B cell (primary cell): ENCODE measurements at regions not wholly inside any gene's neighbourhood (a gene's known extent, or its start where the extent isn't known, plus 50 kb on each side); places are given as distances from the start of the nearest gene placed in this dataset.

Experiments
- ATAC-seq: fragments of 200-7000 bp; cut with Tn5 transposase; one replicate; pipeline ENCODE4 v1.10.0; 2021; ENCODE audit warnings: low read depth, mild to moderate bottlenecking, moderate number of reproducible peaks, moderate library complexity
- CTCF ChIA-PET: fragments of 350-600 bp; sonication (Branson Sonifier 250); formaldehyde crosslinking; loops from one replicate; lab custom pipeline; 2021; ENCODE audit warnings: antibody characterized with exemption, inconsistent platforms; lab: Charles Lee
- POLR2A ChIA-PET: fragments of 350-600 bp; sonication (Branson Sonifier 250); formaldehyde crosslinking; loops from one replicate; lab custom pipeline; 2021; ENCODE audit warnings: antibody characterized with exemption; lab: Charles Lee
- DNase-seq: peaks from one replicate; pipeline ENCODE4 v3.0.0; 2013
- H2AFZ ChIP-seq: 2 replicates; pipeline ENCODE4 v1.6.1; 2012; ENCODE audit warnings: mild to moderate bottlenecking, low read depth, low read length; ENCODE audit not compliant: insufficient read depth, poor library complexity, severe bottlenecking
- H3K27ac ChIP-seq, 2 donors: 1 replicate in 1 of 2; 2 replicates in 1 of 2; pipeline ENCODE4 v1.5.1; 2012 to 2013; ENCODE audit warnings: low read length in 2 of 2, mild to moderate bottlenecking in 2 of 2, moderate library complexity in 1 of 2
- H3K27me3 ChIP-seq, 4 experiments: fragments of 200-600 bp in 1 of 4; sonication (generic) in 1 of 4; replicated peaks in 1 of 4; 1 replicate in 2 of 4; 2 replicates in 2 of 4; pipeline versions ENCODE4 v1.6.1 to v1.7.0; 2013 to 2016; ENCODE audit warnings: low read length in 3 of 4, mild to moderate bottlenecking in 2 of 4, mixed read lengths in 1 of 4, moderate library complexity in 1 of 4; ENCODE audit not compliant: insufficient read depth in 4 of 4, control insufficient read depth in 3 of 4; ENCODE audit errors: control extremely low read depth in 1 of 4
- H3K36me3 ChIP-seq, 2 experiments: replicated peaks in 1 of 2; 1 replicate in 1 of 2; 2 replicates in 1 of 2; pipeline versions ENCODE4 v1.6.1 to v1.7.1; 2013; ENCODE audit warnings: low read length in 1 of 2; ENCODE audit not compliant: insufficient read depth in 2 of 2, control insufficient read depth in 1 of 2; ENCODE audit errors: control extremely low read depth in 1 of 2, extremely low read depth in 1 of 2
- H3K4me1 ChIP-seq, 2 donors: fragments of 200-600 bp in 1 of 2; sonication (generic) in 1 of 2; 1 replicate in 1 of 2; 2 replicates in 1 of 2; pipeline versions ENCODE4 v1.5.1 to v1.6.1; 2013 to 2017; ENCODE audit warnings: low read length in 2 of 2; ENCODE audit not compliant: control insufficient read depth in 2 of 2, insufficient read depth in 2 of 2
- H3K4me2 ChIP-seq: replicated peaks from 2 replicates; pipeline ENCODE3; 2012; ENCODE audit warnings: mild to moderate bottlenecking, low read depth, low read length; ENCODE audit not compliant: poor library complexity, severe bottlenecking
- H3K4me3 ChIP-seq, 5 experiments: fragments of 200-600 bp in 1 of 5; sonication (generic) in 1 of 5; 1 replicate in 3 of 5; 2 replicates in 2 of 5; pipeline versions ENCODE4 v1.5.1 to v1.7.0; 2011 to 2016; ENCODE audit warnings: low read length in 4 of 5, mild to moderate bottlenecking in 4 of 5, low read depth in 2 of 5, control low read depth in 1 of 5, moderate library complexity in 1 of 5; ENCODE audit not compliant: insufficient read depth in 1 of 5; ENCODE audit errors: control extremely low read depth in 1 of 5, extremely low read depth in 1 of 5
- H3K79me2 ChIP-seq: fragments of 200-600 bp; sonication (generic); one replicate; pipeline ENCODE4 v1.6.0; 2016; ENCODE audit warnings: low read length; ENCODE audit not compliant: control insufficient read depth, insufficient read depth
- H3K9ac ChIP-seq: fragments of 200-600 bp; sonication (generic); 2 replicates; pipeline ENCODE4 v1.6.1; 2017; ENCODE audit warnings: mild to moderate bottlenecking, low read length, moderate library complexity
- H3K9me3 ChIP-seq, 3 donors: one replicate each; pipeline versions ENCODE4 v1.6.1 to v1.7.1; 2013; ENCODE audit warnings: low read length in 2 of 3; ENCODE audit not compliant: control insufficient read depth in 2 of 3, insufficient read depth in 1 of 3; ENCODE audit errors: control extremely low read depth in 1 of 3
- H4K20me1 ChIP-seq: 2 replicates; pipeline ENCODE4 v1.6.0; 2012; ENCODE audit warnings: mild to moderate bottlenecking, low read length; ENCODE audit not compliant: insufficient read depth, control insufficient read depth, poor library complexity, severe bottlenecking
- H3K27ac Mint-ChIP-seq: one replicate; pipeline ENCODE4 v1.8.0; 2021; ENCODE audit warnings: mixed read lengths
- H3K27me3 Mint-ChIP-seq: one replicate; pipeline ENCODE4 v1.8.0; 2021; ENCODE audit warnings: mixed read lengths
- H3K4me1 Mint-ChIP-seq: one replicate; pipeline ENCODE4 v1.8.0; 2021; ENCODE audit warnings: mixed read lengths
- H3K4me3 Mint-ChIP-seq: one replicate; pipeline ENCODE4 v1.8.0; 2021; ENCODE audit warnings: mixed read lengths
- H3K9me3 Mint-ChIP-seq: one replicate; pipeline ENCODE4 v1.8.0; 2022; ENCODE audit warnings: mixed read lengths; ENCODE audit not compliant: insufficient read depth
- EZH2 ChIP-seq: IDR thresholded peaks from 2 replicates; pipeline ENCODE4 v1.6.1; 2012; ENCODE audit warnings: borderline replicate concordance, low read depth, mild to moderate bottlenecking, moderate library complexity, low read length; ENCODE audit not compliant: insufficient read depth, poor library complexity, severe bottlenecking
- WGBS: methylation state at CpG from one replicate; pipeline ENCODE4 v1.1.5; 2013; ENCODE audit warnings: missing lambda C conversion rate; ENCODE audit not compliant: insufficient coverage; 5-methylcytosine and 5-hydroxymethylcytosine counted together
- intact Hi-C: fragments of 100-400 bp; cut with micrococcal nuclease; formaldehyde crosslinking; loops from one replicate; pipeline ENCODE4 v1.10.0; 2022
- TF ChIP-seq, protein P1 (sequence below): fragments of 200-600 bp; IDR thresholded peaks from one replicate; pipeline ENCODE4 v1.8.0; 2022; ENCODE audit warnings: antibody characterized with exemption, mild to moderate bottlenecking

GRCh38 chr1:96541491-96541890, 180.1 kb upstream of the PTBP2 start:
- TF ChIP-seq EZH2: no peak
- TF ChIP-seq, protein P1, sequence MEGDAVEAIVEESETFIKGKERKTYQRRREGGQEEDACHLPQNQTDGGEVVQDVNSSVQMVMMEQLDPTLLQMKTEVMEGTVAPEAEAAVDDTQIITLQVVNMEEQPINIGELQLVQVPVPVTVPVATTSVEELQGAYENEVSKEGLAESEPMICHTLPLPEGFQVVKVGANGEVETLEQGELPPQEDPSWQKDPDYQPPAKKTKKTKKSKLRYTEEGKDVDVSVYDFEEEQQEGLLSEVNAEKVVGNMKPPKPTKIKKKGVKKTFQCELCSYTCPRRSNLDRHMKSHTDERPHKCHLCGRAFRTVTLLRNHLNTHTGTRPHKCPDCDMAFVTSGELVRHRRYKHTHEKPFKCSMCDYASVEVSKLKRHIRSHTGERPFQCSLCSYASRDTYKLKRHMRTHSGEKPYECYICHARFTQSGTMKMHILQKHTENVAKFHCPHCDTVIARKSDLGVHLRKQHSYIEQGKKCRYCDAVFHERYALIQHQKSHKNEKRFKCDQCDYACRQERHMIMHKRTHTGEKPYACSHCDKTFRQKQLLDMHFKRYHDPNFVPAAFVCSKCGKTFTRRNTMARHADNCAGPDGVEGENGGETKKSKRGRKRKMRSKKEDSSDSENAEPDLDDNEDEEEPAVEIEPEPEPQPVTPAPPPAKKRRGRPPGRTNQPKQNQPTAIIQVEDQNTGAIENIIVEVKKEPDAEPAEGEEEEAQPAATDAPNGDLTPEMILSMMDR: no peak
- H3K27me3 Mint-ChIP-seq: no peaks in the 10 kb centered on the region

GRCh38 chr1:96544051-96544830, 177.3 kb upstream of the PTBP2 start:
- Histone ChIP-seq H3K79me2 (no peaks in the 10 kb centered on the region), H3K4me2 (no peak overlapping the region), H3K27ac (no peak overlapping the region), H3K4me1 (no peaks in the 10 kb centered on the region), H3K9ac (no peak overlapping the region), H3K36me3 (no peaks in the 10 kb centered on the region), H3K27me3 (no peaks in the 10 kb centered on the region), H3K9me3 (no peaks in the 10 kb centered on the region), H3K4me3 (no peak overlapping the region), H4K20me1 (no peaks in the 10 kb centered on the region), H2AFZ (no peak overlapping the region)
- whole genome bisulfite sequencing: 83% methylated on average over 1 of the region's 6 CpGs
- DNase-seq: no peak
- no peak for ATAC-seq
- H3K9me3 Mint-ChIP-seq: no peaks in the 10 kb centered on the region
- H3K27ac Mint-ChIP-seq: no peak overlapping the region
- no peaks in the 10 kb centered on the region for H3K27me3 Mint-ChIP-seq
- no peak for TF ChIP-seq EZH2
- TF ChIP-seq, protein P1: no peak
- intact Hi-C loops: no loop called here
- H3K4me3 Mint-ChIP-seq: no peak overlapping the region
- POLR2A ChIA-PET: no interaction called here
- H3K4me1 Mint-ChIP-seq: no peaks in the 10 kb centered on the region
- CTCF ChIA-PET: no interaction called here

More at GRCh38 chr1:96541491-96541890, 180.1 kb upstream of the PTBP2 start:
- ChIA-PET POLR2A (no interaction called here), CTCF (no interaction called here)
- H3K9ac ChIP-seq: no peak overlapping the region
- Mint-ChIP-seq H3K27ac (no peak overlapping the region), H3K9me3 (no peaks in the 10 kb centered on the region), H3K4me1 (no peaks in the 10 kb centered on the region), H3K4me3 (no peak overlapping the region)
- H3K9me3 ChIP-seq: no peaks in the 10 kb centered on the region
- no peaks in the 10 kb centered on the region for H3K79me2 ChIP-seq
- no peak overlapping the region for H2AFZ ChIP-seq
- H3K36me3 ChIP-seq: no peaks in the 10 kb centered on the region
- H4K20me1 ChIP-seq: no peaks in the 10 kb centered on the region
- DNase-seq: no peak
- no peaks in the 10 kb centered on the region for H3K4me1 ChIP-seq
- H3K4me2 ChIP-seq: no peak overlapping the region
- intact Hi-C loops: no loop called here
- ATAC-seq: no peak
- H3K27me3 ChIP-seq: no peaks in the 10 kb centered on the region
- H3K4me3 ChIP-seq: no peak overlapping the region
- H3K27ac ChIP-seq: no peak overlapping the region
- WGBS: 83% methylated on average over 1 of the region's 2 CpGs
